Suprapubic skin (tissue), 4 donors: ENCODE measurements at regions not wholly inside any gene's neighbourhood (a gene's known extent, or its start where the extent isn't known, plus 50 kb on each side); places are given as distances from the start of the nearest gene placed in this dataset.

Experiments
- DNase-seq, 2 donors: peaks; one replicate each; pipeline ENCODE4 v3.0.0-alpha.2; 2019; ENCODE audit warnings: low spot score in 2 of 2
- H3K27ac ChIP-seq: fragments of 200-600 bp; sonication (generic); one replicate; pipeline ENCODE4 v1.5.1; 2019
- H3K27me3 ChIP-seq: fragments of 200-600 bp; sonication (generic); one replicate; pipeline ENCODE4 v1.5.1; 2019
- H3K36me3 ChIP-seq: fragments of 200-600 bp; sonication (generic); one replicate; pipeline ENCODE4 v1.5.1; 2019
- H3K4me1 ChIP-seq: fragments of 200-600 bp; sonication (generic); one replicate; pipeline ENCODE4 v1.5.1; 2019
- H3K4me3 ChIP-seq: fragments of 200-600 bp; sonication (generic); one replicate; pipeline ENCODE4 v1.5.1; 2019; ENCODE audit warnings: mild to moderate bottlenecking
- H3K9me3 ChIP-seq: fragments of 200-600 bp; sonication (generic); one replicate; pipeline ENCODE4 v1.5.1; 2019
- CTCF ChIP-seq, 2 donors: fragments of 200-600 bp in 1 of 2; fragments of 450-650 bp in 1 of 2; sonication (generic) in 1 of 2; IDR thresholded peaks; one replicate each; pipeline ENCODE4 v1.5.1; 2016 to 2019; ENCODE audit warnings: antibody characterized with exemption in 2 of 2, mild to moderate bottlenecking in 1 of 2, moderate library complexity in 1 of 2
- EP300 ChIP-seq: sonication (generic); formaldehyde crosslinking; IDR thresholded peaks from one replicate; pipeline ENCODE4 v1.6.1; 2017; ENCODE audit warnings: antibody characterized with exemption
- POLR2A ChIP-seq, 2 donors: fragments of 450-650 bp; IDR thresholded peaks; one replicate each; pipeline ENCODE4 v1.6.1; 2017; ENCODE audit warnings: antibody characterized with exemption in 2 of 2, mild to moderate bottlenecking in 2 of 2, moderate library complexity in 2 of 2
- POLR2AphosphoS5 ChIP-seq, 3 donors: sonication (generic); formaldehyde crosslinking; IDR thresholded peaks; one replicate each; pipeline ENCODE4 v1.6.1; 2017; ENCODE audit warnings: antibody characterized with exemption in 3 of 3
- WGBS: methylation state at CpG from one replicate; pipeline ENCODE4 v1.1.5; 2018; 5-methylcytosine and 5-hydroxymethylcytosine counted together

GRCh38 chr4:53780736-53781400, 189.6 kb upstream of the LNX1 start:
- DNase-seq: no peak
- TF ChIP-seq EP300: no peak
- no peak for TF ChIP-seq POLR2AphosphoS5 (IDR thresholded peaks at IDR 0.05)
- TF ChIP-seq CTCF (IDR thresholded peaks at IDR 0.05): no peak
- no peak for TF ChIP-seq POLR2A (IDR thresholded peaks at IDR 0.05)
- no peak overlapping the region for H3K27ac ChIP-seq
- H3K9me3 ChIP-seq: no peaks in the 10 kb centered on the region
- H3K4me3 ChIP-seq: no peak overlapping the region
- H3K4me1 ChIP-seq: no peaks in the 10 kb centered on the region
- 92% methylated on average over 4 of the region's 4 CpGs for WGBS
- no peaks in the 10 kb centered on the region for H3K27me3 ChIP-seq
- H3K36me3 ChIP-seq: no peaks in the 10 kb centered on the region

GRCh38 chr4:53779025-53779424, 187.7 kb upstream of the LNX1 start:
- TF ChIP-seq POLR2A (IDR thresholded peaks at IDR 0.05) (no peak), CTCF (IDR thresholded peaks at IDR 0.05) (no peak), POLR2AphosphoS5 (IDR thresholded peaks at IDR 0.05) (no peak), EP300 (no peak)
- Histone ChIP-seq H3K36me3 (no peaks in the 10 kb centered on the region), H3K27me3 (no peaks in the 10 kb centered on the region), H3K4me1 (no peaks in the 10 kb centered on the region), H3K27ac (no peak overlapping the region), H3K9me3 (no peaks in the 10 kb centered on the region), H3K4me3 (no peak overlapping the region)
- DNase-seq: no peak
- 89% methylated on average over 3 of the region's 3 CpGs for WGBS

- H3K27me3 ChIP-seq: no peaks in the 10 kb centered on the region
- DNase-seq: no peak
- no peaks in the 10 kb centered on the region for H3K4me1 ChIP-seq
- no peak overlapping the region for H3K27ac ChIP-seq
- H3K4me3 ChIP-seq: no peak overlapping the region
- TF ChIP-seq POLR2AphosphoS5 (IDR thresholded peaks at IDR 0.05) (no peak), CTCF (IDR thresholded peaks at IDR 0.05) (no peak), EP300 (no peak), POLR2A (IDR thresholded peaks at IDR 0.05) (no peak)
- no peaks in the 10 kb centered on the region for H3K9me3 ChIP-seq
- H3K36me3 ChIP-seq: no peaks in the 10 kb centered on the region
- 83% methylated on average over 2 of the region's 2 CpGs for WGBS
Measured at GRCh38 chr4:53778155-53778554, 186.9 kb upstream of the LNX1 start.

DNA sequence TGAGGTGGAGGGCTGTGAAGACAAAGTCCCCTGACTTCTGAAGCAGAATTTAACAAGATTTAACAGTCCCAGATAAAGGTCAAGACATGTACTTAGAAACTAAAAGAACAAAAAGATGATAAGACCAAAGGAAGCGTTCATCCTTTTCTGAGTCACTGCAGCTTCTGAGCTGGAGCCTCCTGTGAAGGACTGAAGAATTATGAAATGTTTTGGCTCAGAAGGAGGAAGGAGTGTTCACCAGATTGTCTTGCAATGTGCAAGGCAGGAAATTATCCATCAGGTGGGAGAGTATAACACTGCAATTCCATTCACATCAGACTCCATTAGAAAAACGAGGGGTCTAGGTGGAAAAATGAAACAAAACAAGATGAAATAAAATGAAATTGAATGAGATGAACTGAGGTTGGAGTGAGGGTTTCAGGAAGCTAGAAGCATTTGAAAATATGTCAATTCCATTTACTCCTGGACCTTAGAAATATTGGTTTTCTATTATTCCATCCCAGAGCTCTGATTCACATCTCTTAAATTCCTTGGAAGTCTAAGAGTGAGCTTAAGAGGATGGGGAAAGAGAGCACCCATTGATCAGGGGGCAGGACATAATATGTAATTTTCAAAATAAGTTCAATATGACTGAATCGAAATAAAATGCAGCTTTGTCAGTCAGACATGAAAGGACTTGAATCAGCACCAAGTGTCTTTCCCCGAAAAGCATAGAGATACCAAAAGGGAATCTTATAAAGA, 186.1 kb upstream of the LNX1 start:
- no peaks in the 10 kb centered on the region for H3K36me3 ChIP-seq
- H3K27ac ChIP-seq: no peak overlapping the region
- no peak for DNase-seq
- H3K4me3 ChIP-seq: no peak overlapping the region
- H3K9me3 ChIP-seq: no peaks in the 10 kb centered on the region
- H3K4me1 ChIP-seq: no peaks in the 10 kb centered on the region
- TF ChIP-seq POLR2A (IDR thresholded peaks at IDR 0.05): no peak
- no peak for TF ChIP-seq POLR2AphosphoS5 (IDR thresholded peaks at IDR 0.05)
- TF ChIP-seq EP300: no peak
- no peak for TF ChIP-seq CTCF (IDR thresholded peaks at IDR 0.05)
- H3K27me3 ChIP-seq: no peaks in the 10 kb centered on the region
- 29% methylated on average over 4 of the region's 4 CpGs for WGBS

DNA sequence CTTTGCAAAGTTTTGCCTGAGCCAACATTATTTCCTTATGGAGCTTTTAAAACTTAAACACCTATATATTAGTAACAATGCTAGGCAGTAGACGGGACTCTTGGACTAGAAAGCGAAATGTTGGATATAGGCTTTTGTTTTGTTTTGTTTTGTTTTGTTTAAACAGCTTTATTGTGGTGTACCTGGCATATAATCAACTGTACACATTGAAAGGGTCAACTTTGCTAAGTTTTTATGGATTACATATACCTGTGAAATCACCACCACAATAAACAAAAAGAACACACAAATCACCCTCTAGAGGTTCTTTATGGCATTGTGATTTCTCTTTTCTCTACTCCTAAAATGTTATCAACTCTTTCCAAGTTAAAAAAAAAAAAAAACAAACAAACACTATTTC, 184.9 kb upstream of the LNX1 start:
- H3K4me1 ChIP-seq: no peaks in the 10 kb centered on the region
- H3K4me3 ChIP-seq: no peak overlapping the region
- 86% methylated on average over 2 of the region's 2 CpGs for WGBS
- no peaks in the 10 kb centered on the region for H3K27me3 ChIP-seq
- DNase-seq: no peak
- H3K36me3 ChIP-seq: no peaks in the 10 kb centered on the region
- no peak overlapping the region for H3K27ac ChIP-seq
- no peak for TF ChIP-seq POLR2A (IDR thresholded peaks at IDR 0.05)
- no peak for TF ChIP-seq EP300
- no peak for TF ChIP-seq POLR2AphosphoS5 (IDR thresholded peaks at IDR 0.05)
- no peak for TF ChIP-seq CTCF (IDR thresholded peaks at IDR 0.05)
- H3K9me3 ChIP-seq: no peaks in the 10 kb centered on the region
